Naive thymus-derived CD4-positive, alpha-beta T cell (primary cell): ENCODE measurements at regions not wholly inside any gene's neighbourhood (a gene's known extent, or its start where the extent isn't known, plus 50 kb on each side); places are given as distances from the start of the nearest gene placed in this dataset.
A peak's percentile ranks its signal among the peaks of the same experiment; 100 is the strongest.

ENCODE experiments used
- ATAC-seq: fragments of 150-1000 bp; cut with Tn5 transposase; 2 replicates; pipeline ENCODE4 v1.10.0; 2021; ENCODE audit warnings: mild to moderate bottlenecking, moderate library complexity
- CTCF ChIA-PET: fragments of 350-600 bp; sonication (Branson Sonifier 250); formaldehyde crosslinking; loops from one replicate; lab custom pipeline; 2021; ENCODE audit warnings: antibody characterized with exemption; lab: Charles Lee
- POLR2A ChIA-PET: fragments of 350-600 bp; sonication (Branson Sonifier 250); formaldehyde crosslinking; loops from one replicate; lab custom pipeline; 2021; ENCODE audit warnings: antibody characterized with exemption, inconsistent platforms; lab: Charles Lee
- DNase-seq, 9 donors: peaks; one replicate each; pipeline versions ENCODE4 v3.0.0 to v3.0.0-alpha.2; 2020 to 2022; ENCODE audit warnings: mixed read lengths in 1 of 9
- H3K27ac ChIP-seq: one replicate; pipeline ENCODE4 v1.7.0; 2013; ENCODE audit warnings: mild to moderate bottlenecking, low read depth, low read length, moderate library complexity
- H3K27me3 ChIP-seq, 2 donors: one replicate each; pipeline ENCODE4 v1.7.0; 2013; ENCODE audit warnings: low read length in 2 of 2, mild to moderate bottlenecking in 2 of 2, moderate library complexity in 2 of 2; ENCODE audit not compliant: control insufficient read depth in 2 of 2, insufficient read depth in 2 of 2
- H3K36me3 ChIP-seq, 3 experiments: 1 replicate in 2 of 3; 2 replicates in 1 of 3; pipeline ENCODE4 v1.7.0; 2013; ENCODE audit warnings: low read length in 3 of 3, mild to moderate bottlenecking in 3 of 3, moderate library complexity in 1 of 3; ENCODE audit not compliant: insufficient read depth in 3 of 3, control insufficient read depth in 2 of 3
- H3K4me1 ChIP-seq, 2 donors: one replicate each; pipeline ENCODE4 v1.7.0; 2013; ENCODE audit warnings: low read length in 2 of 2, mild to moderate bottlenecking in 2 of 2, moderate library complexity in 1 of 2; ENCODE audit not compliant: control insufficient read depth in 2 of 2, insufficient read depth in 2 of 2
- H3K4me3 ChIP-seq: 2 replicates; pipeline ENCODE4 v1.7.0; 2013; ENCODE audit warnings: mild to moderate bottlenecking, low read length
- H3K9me3 ChIP-seq, 3 experiments: 1 replicate in 2 of 3; 2 replicates in 1 of 3; pipeline ENCODE4 v1.7.0; 2013; ENCODE audit warnings: low read length in 3 of 3; ENCODE audit not compliant: control insufficient read depth in 2 of 3
- H3K27ac Mint-ChIP-seq, 9 donors: one replicate each; pipeline ENCODE4 v1.8.0; 2020 to 2022; ENCODE audit warnings: mixed read lengths in 9 of 9, mild to moderate bottlenecking in 8 of 9, moderate library complexity in 5 of 9, inconsistent platforms in 2 of 9
- H3K27me3 Mint-ChIP-seq, 5 donors: one replicate each; pipeline ENCODE4 v1.8.0; 2021 to 2022; ENCODE audit warnings: mixed read lengths in 5 of 5, mild to moderate bottlenecking in 1 of 5
- H3K36me3 Mint-ChIP-seq, 5 donors: one replicate each; pipeline ENCODE4 v1.8.0; 2020 to 2022; ENCODE audit warnings: mixed read lengths in 5 of 5, mild to moderate bottlenecking in 3 of 5, inconsistent platforms in 1 of 5
- H3K4me1 Mint-ChIP-seq, 7 donors: one replicate each; pipeline ENCODE4 v1.8.0; 2020 to 2022; ENCODE audit warnings: mixed read lengths in 7 of 7, mild to moderate bottlenecking in 3 of 7, inconsistent platforms in 1 of 7
- H3K4me3 Mint-ChIP-seq, 10 donors: one replicate each; pipeline ENCODE4 v1.8.0; 2020 to 2022; ENCODE audit warnings: mild to moderate bottlenecking in 10 of 10, mixed read lengths in 10 of 10, moderate library complexity in 6 of 10, inconsistent platforms in 2 of 10
- H3K9me3 Mint-ChIP-seq, 11 donors: one replicate each; pipeline ENCODE4 v1.8.0; 2020 to 2022; ENCODE audit warnings: mixed read lengths in 11 of 11, mild to moderate bottlenecking in 4 of 11, inconsistent platforms in 1 of 11, moderate library complexity in 1 of 11
- intact Hi-C, 2 donors: fragments of 100-400 bp; cut with micrococcal nuclease; formaldehyde crosslinking; loops; one replicate each; pipeline ENCODE4 v1.15.1; 2023

- Histone ChIP-seq H3K9me3 (no peaks in the 10 kb centered on the region), H3K4me1 (peaks cover 0 to 17% of the 10 kb centered on the region in 2 donors), H3K36me3 (no peaks in the 10 kb centered on the region), H3K27ac (no peak overlapping the region), H3K27me3 (no peaks in the 10 kb centered on the region), H3K4me3 (no peak overlapping the region)
- no peaks in the 10 kb centered on the region for H3K36me3 Mint-ChIP-seq
- ChIA-PET CTCF (no interaction called here), POLR2A (no interaction called here)
- H3K4me1 Mint-ChIP-seq = peaks cover 0 to 41% (median 0%) of the 10 kb centered on the region in 7 donors
- intact Hi-C loops = no loop called here
- peaks cover 0 to 2% (median 0%) of the 10 kb centered on the region in 11 donors for H3K9me3 Mint-ChIP-seq
- H3K4me3 Mint-ChIP-seq = peak overlapping the region in 1 of 10 donors; percentile 35
- DNase-seq = peak in 1 of 9 donors; percentile 24
- peak overlapping the region in 1 of 9 donors; percentile 85 for H3K27ac Mint-ChIP-seq
- peaks cover 0 to 42% (median 32%) of the 10 kb centered on the region in 5 donors for H3K27me3 Mint-ChIP-seq
- ATAC-seq = peak; percentile 86
Measured at GRCh38 chr1:30191154-30191702, 532.2 kb downstream of the MATN1 start.

GRCh38 chr1:30190511-30191153, 532.8 kb downstream of the MATN1 start:
- Mint-ChIP-seq H3K36me3 (no peaks in the 10 kb centered on the region), H3K27ac (peak overlapping the region in 1 of 9 donors; percentile 85), H3K27me3 (peaks cover 0 to 42% (median 30%) of the 10 kb centered on the region in 5 donors), H3K4me3 (peak overlapping the region in 1 of 10 donors; percentile 35), H3K9me3 (peaks cover 0 to 2% (median 0%) of the 10 kb centered on the region in 11 donors), H3K4me1 (peaks cover 0 to 41% (median 0%) of the 10 kb centered on the region in 7 donors)
- ChIA-PET CTCF (no interaction called here), POLR2A (no interaction called here)
- DNase-seq = no peak
- Histone ChIP-seq H3K9me3 (no peaks in the 10 kb centered on the region), H3K4me3 (no peak overlapping the region), H3K27ac (no peak overlapping the region), H3K4me1 (peaks cover 0 to 17% of the 10 kb centered on the region in 2 donors), H3K36me3 (no peaks in the 10 kb centered on the region), H3K27me3 (no peaks in the 10 kb centered on the region)
- intact Hi-C loops = no loop called here
- no peak for ATAC-seq

GRCh38 chr1:30189818-30190500, 533.4 kb downstream of the MATN1 start:
- peaks cover 0 to 2% (median 0%) of the 10 kb centered on the region in 11 donors for H3K9me3 Mint-ChIP-seq
- no peak for ATAC-seq
- intact Hi-C loops = no loop called here
- H3K27me3 Mint-ChIP-seq = peaks cover 0 to 36% (median 24%) of the 10 kb centered on the region in 5 donors
- no peak for DNase-seq
- H3K4me3 Mint-ChIP-seq = no peak overlapping the region
- peak overlapping the region in 2 of 9 donors; percentile 23 to 43 for H3K27ac Mint-ChIP-seq
- Histone ChIP-seq H3K36me3 (no peaks in the 10 kb centered on the region), H3K27me3 (no peaks in the 10 kb centered on the region), H3K4me3 (no peak overlapping the region), H3K4me1 (peaks cover 0 to 17% of the 10 kb centered on the region in 2 donors), H3K27ac (no peak overlapping the region), H3K9me3 (no peaks in the 10 kb centered on the region)
- no peaks in the 10 kb centered on the region for H3K36me3 Mint-ChIP-seq
- H3K4me1 Mint-ChIP-seq = peaks cover 0 to 37% (median 0%) of the 10 kb centered on the region in 7 donors
- CTCF ChIA-PET = no interaction called here
- POLR2A ChIA-PET = no interaction called here

- Mint-ChIP-seq H3K9me3 (peaks cover 0 to 2% (median 0%) of the 10 kb centered on the region in 11 donors), H3K27ac (no peak overlapping the region), H3K4me1 (peaks cover 0 to 36% (median 0%) of the 10 kb centered on the region in 7 donors), H3K36me3 (no peaks in the 10 kb centered on the region), H3K4me3 (no peak overlapping the region), H3K27me3 (peaks cover 0 to 34% (median 15%) of the 10 kb centered on the region in 5 donors)
- Histone ChIP-seq H3K36me3 (no peaks in the 10 kb centered on the region), H3K4me3 (no peak overlapping the region), H3K27me3 (no peaks in the 10 kb centered on the region), H3K27ac (no peak overlapping the region), H3K9me3 (no peaks in the 10 kb centered on the region), H3K4me1 (peaks cover 0 to 17% of the 10 kb centered on the region in 2 donors)
- POLR2A ChIA-PET = no interaction called here
- DNase-seq = no peak
- intact Hi-C loops = no loop called here
- ATAC-seq = no peak
- CTCF ChIA-PET = no interaction called here
Measured at GRCh38 chr1:30188999-30189398, 534.4 kb downstream of the MATN1 start.

- H3K4me1 ChIP-seq = peaks cover 0 to 17% of the 10 kb centered on the region in 2 donors
- no peak overlapping the region for H3K4me3 ChIP-seq
- DNase-seq (no peak), ATAC-seq (no peak)
- Mint-ChIP-seq H3K27ac (no peak overlapping the region), H3K4me3 (no peak overlapping the region), H3K9me3 (peaks cover 0 to 2% (median 0%) of the 10 kb centered on the region in 11 donors), H3K27me3 (peaks cover 0 to 27% (median 14%) of the 10 kb centered on the region in 5 donors), H3K4me1 (peaks cover 0 to 33% (median 0%) of the 10 kb centered on the region in 7 donors), H3K36me3 (no peaks in the 10 kb centered on the region)
- H3K27me3 ChIP-seq = no peaks in the 10 kb centered on the region
- ChIA-PET POLR2A (no interaction called here), CTCF (no interaction called here)
- no peaks in the 10 kb centered on the region for H3K9me3 ChIP-seq
- intact Hi-C loops = no loop called here
- H3K36me3 ChIP-seq = no peaks in the 10 kb centered on the region
- H3K27ac ChIP-seq = no peak overlapping the region
Measured at GRCh38 chr1:30188329-30188728, 535.1 kb downstream of the MATN1 start.

GRCh38 chr1:30187413-30188023, 535.9 kb downstream of the MATN1 start:
- DNase-seq (no peak), ATAC-seq (no peak)
- Histone ChIP-seq H3K27me3 (no peaks in the 10 kb centered on the region), H3K4me3 (no peak overlapping the region), H3K9me3 (no peaks in the 10 kb centered on the region), H3K4me1 (peaks cover 0 to 17% of the 10 kb centered on the region in 2 donors), H3K27ac (no peak overlapping the region), H3K36me3 (no peaks in the 10 kb centered on the region)
- H3K27me3 Mint-ChIP-seq = peaks cover 0 to 22% (median 8%) of the 10 kb centered on the region in 5 donors
- H3K36me3 Mint-ChIP-seq = no peaks in the 10 kb centered on the region
- no peak overlapping the region for H3K4me3 Mint-ChIP-seq
- H3K27ac Mint-ChIP-seq = no peak overlapping the region
- CTCF ChIA-PET = no interaction called here
- peaks cover 0 to 28% (median 0%) of the 10 kb centered on the region in 7 donors for H3K4me1 Mint-ChIP-seq
- POLR2A ChIA-PET = no interaction called here
- no peaks in the 10 kb centered on the region for H3K9me3 Mint-ChIP-seq
- intact Hi-C loops = no loop called here
